G401.6 (cell line): ENCODE measurements at regions not wholly inside any gene's neighbourhood (a gene's known extent, or its start where the extent isn't known, plus 50 kb on each side); places are given as distances from the start of the nearest gene placed in this dataset.
"Not testable (repeated sequence)": the region's sequence is repeated elsewhere in the genome, so short reads cannot be mapped to it uniquely, and the experiment has no call there.

Source experiments
- FAIRE-seq: peaks from 2 replicates; lab custom pipeline; 2012; peaks lifted over from hg19 to GRCh38; lab: Jason Lieb, UNC

DNA sequence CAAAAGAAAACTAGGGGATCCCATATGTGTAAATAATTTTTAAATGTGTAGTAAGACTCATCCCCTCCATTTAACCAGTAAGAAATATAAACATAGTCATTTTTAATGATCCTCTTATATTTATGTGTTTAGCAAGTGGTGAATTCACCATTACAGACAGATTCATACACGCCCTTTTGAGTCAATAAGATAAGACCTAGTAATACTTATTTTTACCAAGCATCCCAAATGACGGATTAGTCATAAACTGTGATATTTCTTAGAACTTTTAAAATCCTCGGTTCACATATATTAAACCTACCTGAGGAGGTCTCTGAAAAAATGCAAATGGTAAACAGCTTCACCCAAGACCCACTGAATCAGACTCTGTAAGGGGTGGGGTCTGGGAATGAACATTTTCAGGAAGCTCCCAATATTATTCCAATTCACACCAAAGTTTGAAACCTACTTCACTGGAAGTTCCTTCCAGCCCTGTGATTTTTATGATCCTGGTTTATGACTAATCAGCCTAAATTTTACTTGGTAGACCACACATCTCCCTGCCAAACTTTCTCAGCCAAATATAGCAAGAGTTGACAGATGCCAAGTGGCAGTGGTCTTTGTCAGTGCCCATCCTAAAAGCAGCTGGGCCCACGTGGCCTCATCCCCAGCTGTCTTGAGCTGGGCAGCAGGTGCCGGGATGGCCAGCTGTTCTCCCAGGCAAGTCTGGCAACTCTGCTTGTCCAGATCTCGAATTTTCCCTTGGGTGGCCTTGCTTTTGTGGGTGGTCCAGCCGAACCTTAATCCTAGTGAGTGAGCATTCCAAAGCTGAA is 559.0 kb upstream of the RGMB start:
- no peak for FAIRE-seq

- FAIRE-seq = no peak
These were observed 556.3 kb upstream of the RGMB start for GRCh38 chr5:98217138-98217537.

GRCh38 chr5:98218838-98219237 is 554.6 kb upstream of the RGMB start:
- no peak for FAIRE-seq

DNA sequence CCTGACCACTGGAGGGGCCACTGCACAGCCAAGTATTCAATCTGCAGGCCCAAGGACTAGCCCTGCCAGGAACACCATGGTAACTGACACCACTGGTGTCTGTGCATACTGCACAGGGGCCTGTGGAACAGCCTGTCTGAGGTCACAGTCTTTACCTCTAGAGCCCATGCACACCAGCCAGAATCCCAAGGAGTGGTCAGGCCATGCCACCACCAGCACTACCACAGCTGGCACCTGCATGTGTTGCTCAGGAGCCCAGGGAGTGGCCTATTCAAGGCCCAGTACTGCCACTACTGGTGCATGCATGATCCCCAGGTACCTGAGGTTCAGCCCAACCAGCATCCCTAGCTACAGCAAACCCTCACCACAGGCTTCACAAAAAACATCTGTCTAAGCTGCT is 546.0 kb upstream of the RGMB start:
- no peak for FAIRE-seq

DNA sequence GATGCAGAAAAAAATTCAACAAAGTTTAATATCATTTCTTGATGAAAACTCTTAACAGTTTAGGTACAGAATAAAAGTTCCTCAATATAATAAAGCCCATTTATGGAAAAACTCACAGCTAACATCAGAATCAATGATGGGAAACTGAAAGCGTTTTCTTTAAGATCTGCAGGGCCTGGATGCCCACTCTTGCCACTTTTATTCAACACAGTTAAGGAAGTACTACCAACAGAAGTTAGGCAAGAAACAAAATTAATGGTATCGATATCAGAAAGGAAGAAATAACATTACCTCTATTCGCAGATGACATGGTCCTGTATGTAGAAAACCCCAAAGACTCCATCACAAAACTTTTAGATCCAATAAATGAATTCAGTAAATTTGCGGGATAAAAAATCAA is 542.4 kb upstream of the RGMB start:
- no peak for FAIRE-seq

GRCh38 chr5:98237794-98238193 is 535.7 kb upstream of the RGMB start:
- FAIRE-seq = not testable (repeated sequence)

DNA sequence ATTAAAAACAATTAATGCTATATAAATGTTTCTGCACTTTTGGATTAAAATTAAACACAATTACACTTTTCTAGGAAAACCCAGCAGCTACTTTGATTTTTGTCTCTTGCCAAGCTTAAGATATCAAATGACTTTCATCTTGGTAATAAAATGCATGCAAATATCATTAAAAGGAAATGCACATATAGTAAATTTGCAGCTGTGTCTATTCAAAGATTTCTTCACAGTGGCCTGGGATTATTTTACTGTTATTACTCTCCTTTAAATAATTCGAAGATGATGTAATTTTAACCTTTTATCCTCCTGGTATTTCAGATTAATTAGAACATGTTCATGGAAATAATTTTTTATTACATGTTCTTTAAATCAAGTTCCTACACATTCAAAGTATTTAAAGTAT is 529.5 kb upstream of the RGMB start:
- FAIRE-seq = no peak

DNA sequence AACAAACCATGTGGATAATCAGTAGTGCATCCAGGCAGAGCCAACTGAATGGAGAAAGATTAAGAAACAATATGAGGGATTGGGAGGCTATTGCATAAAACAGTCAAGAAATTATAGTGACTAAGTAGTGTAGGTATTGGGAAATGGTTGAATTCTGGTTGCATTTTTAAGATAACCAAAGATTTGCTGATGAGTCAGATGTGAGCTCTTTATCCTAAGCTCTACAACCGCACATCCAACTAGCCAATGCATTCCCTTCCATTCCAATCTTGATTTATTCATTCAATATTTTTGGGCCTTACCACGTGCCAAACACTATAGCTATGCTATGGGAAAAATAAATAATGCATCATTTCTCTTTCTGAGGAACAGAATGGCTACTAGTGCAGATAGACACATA is 524.5 kb upstream of the RGMB start:
- no peak for FAIRE-seq

- no peak for FAIRE-seq
These were observed 514.5 kb upstream of the RGMB start for GRCh38 chr5:98258939-98259338.

- FAIRE-seq = no peak
These were observed 513.9 kb upstream of the RGMB start for GRCh38 chr5:98259595-98259994.

DNA sequence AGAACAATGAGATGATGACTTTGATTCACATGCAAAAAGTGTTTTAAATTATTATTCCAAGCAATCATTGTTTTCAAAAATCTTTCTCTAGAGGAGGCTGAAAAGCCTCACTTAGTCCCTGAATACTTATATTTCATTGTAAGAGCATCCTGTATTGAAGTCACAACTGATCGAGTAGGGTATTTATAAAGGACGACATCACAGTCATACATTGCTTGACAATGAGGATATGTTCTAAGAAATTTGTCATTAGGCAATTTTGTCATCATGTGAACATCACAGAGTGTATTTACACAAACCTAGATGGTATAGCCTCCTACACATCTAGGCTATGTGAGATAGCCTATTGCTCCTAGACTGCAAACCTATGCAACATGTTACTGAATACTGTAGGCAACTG is 510.4 kb upstream of the RGMB start:
- FAIRE-seq = no peak

DNA sequence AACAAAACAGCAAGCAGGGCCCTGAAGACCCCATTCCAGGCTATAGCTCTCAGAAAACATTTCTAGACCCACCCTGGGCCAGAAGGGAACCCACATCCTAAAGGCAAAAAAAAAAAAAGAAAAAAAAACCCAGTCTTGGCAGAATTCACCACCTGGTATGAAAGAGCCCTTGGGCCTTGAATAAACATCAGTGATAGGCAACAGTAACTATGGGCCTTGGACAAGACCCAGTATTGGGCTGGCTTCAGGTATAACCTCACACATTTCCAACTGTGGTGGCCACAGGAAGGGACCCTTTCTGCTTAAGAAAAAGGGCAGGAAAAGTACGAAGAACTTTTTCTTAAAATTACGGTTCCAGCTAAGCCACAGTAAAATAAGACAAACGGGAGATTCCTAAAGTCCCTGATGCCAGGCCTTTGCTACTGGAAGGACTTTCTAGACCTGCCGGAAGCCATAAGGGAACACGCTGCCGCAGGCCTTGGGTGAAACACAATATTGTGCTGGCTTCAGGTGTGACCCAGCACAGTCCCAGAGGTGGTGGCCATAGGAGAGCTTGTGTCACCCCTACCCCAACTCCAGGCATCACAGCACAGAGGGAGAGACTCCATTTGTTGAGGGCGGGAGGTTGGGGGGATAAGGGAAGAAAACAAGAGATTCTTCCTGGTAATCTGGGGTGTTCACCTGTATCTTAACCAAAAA is 505.2 kb upstream of the RGMB start:
- FAIRE-seq = no peak

GRCh38 chr5:98275980-98276379 is 497.5 kb upstream of the RGMB start:
- FAIRE-seq = peak; percentile 57

DNA sequence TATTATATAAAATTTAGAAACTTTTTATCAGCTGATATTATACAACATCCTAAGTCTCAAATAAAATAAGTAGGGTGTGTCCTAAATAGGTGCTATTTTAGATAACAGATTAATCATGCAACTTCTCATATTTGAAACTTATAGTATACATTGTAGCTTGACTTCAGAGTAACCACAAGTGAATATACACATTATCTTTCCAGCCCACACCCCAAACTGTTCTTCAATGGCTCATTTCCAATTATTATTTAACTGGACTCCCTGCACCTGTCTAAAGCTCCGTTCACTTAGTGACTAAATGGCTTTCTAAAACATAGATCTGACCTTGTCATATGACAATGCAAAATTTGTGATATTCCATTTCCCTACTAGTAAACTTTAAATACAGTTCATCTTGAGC is 490.9 kb upstream of the RGMB start:
- FAIRE-seq = no peak

GRCh38 chr5:98292496-98292895 is 481.0 kb upstream of the RGMB start:
- no peak for FAIRE-seq

GRCh38 chr5:98296426-98296825 is 477.0 kb upstream of the RGMB start:
- FAIRE-seq = no peak

GRCh38 chr5:98299435-98299834 is 474.0 kb upstream of the RGMB start:
- FAIRE-seq = no peak

DNA sequence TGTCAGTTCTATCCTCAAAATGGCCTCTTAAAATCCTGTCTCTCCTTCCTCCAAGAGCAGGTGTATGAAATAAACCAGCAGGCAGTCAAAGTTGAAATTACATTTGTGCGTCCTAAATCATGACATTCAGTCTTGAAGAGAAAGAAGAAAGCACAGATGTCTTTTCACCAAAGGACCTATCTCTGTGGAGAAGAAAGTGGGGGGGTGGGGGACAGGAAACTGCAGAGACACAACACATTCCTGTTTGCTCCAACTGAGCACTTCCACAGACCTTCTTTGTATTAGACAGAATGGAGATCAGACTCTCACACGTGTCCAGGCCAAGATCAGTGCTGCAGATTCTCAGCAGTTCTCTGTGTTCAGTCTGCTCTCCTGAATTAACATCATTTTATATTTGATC is 471.9 kb upstream of the RGMB start:
- FAIRE-seq = no peak

DNA sequence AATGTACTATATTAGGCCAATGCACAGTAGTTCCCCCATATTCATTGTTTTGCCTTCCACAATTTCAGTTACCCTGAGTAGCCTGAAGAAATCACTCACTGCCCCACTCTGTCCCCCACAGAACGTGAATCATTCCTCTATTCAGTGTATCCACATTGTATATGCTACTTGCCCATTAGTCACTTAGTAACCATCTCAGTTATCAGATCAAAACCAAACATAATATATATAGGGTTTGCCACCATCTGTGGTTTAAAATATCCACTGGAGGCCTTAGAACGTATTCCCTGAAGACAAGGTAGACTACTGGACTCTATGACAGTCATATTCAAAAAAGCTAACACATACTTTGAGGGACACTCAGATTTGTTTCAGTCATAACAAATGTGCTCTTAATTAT is 465.7 kb upstream of the RGMB start:
- FAIRE-seq = no peak

DNA sequence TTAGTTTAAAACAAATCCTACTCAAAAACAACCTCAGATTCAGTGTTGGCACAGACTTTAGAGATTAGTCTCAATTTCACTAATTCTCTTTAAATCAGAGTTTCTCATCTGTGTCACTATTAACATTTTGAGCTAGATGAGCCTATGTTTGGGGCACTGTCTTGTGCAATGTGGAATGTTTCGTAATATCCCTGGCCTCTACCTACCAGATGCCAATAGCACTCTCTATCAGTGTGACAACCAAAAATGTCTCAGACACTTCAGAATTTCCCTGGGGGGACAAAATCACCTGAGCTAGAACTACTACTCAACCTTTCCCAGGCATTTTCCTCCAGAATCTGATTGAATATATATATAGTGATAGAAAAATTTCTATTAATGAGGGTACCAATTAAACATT is 465.2 kb upstream of the RGMB start:
- no peak for FAIRE-seq

GRCh38 chr5:98308960-98309359 is 464.5 kb upstream of the RGMB start:
- no peak for FAIRE-seq

DNA sequence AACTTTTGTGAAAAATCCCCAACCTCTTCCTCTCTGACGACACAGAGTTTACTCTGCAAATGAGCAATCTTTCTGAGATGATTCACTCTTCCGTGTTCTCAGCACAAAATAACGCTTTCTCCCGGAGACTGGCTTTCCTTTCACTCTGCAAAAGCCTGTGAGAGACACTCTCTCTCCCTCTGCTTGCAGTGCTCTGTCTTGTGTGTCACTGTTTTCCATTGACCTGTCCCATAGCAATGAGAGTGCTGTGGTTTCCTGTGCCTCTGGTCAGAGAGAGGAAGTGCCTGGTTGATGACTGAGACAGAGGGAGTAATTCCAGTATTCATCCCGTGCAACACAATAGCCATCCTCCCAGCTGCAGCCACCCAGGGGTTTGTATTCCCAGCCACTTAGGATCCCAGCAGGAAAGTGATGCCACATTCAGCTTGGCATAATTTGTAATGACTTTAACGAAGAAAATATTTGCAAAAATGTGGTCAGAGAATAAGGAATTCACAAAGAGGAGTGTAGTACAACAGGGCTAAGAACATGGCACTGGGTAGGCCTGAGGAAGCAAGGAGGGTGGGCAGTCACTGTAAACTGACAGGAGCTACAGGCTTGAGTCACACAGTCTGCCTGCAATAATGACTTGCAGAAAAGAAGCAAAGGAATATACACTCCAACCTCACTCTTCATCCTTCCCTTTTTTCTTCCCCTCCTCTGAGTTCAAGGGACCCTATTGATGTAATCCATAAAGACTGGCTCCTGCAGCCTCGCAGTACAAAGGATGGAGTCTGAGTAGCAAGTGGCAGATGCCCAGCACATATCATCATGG is 463.5 kb upstream of the RGMB start:
- no peak for FAIRE-seq

- no peak for FAIRE-seq
These were observed 459.2 kb upstream of the RGMB start for GRCh38 chr5:98314292-98314691.
